GM10248 (cell line): ENCODE measurements at regions not wholly inside any gene's neighbourhood (a gene's known extent, or its start where the extent isn't known, plus 50 kb on each side); places are given as distances from the start of the nearest gene placed in this dataset.

Experiments used
- CTCF ChIA-PET: fragments of 300-600 bp; sonication (Branson Sonifier 250); formaldehyde crosslinking; extraction: SDS; loops from one replicate; lab custom pipeline; 2021; ENCODE audit warnings: antibody characterized with exemption; lab: Yijun Ruan, JAX
- POLR2A ChIA-PET: fragments of 350-650 bp; sonication (Branson Sonifier 250); formaldehyde crosslinking; extraction: SDS; loops from one replicate; lab custom pipeline; 2020; ENCODE audit warnings: antibody characterized with exemption; lab: Yijun Ruan, JAX
- DNase-seq: peaks from one replicate; pipeline ENCODE4 v3.0.0; 2012; ENCODE audit errors: extremely low spot score
- TF ChIP-seq, protein P1 (sequence below): IDR thresholded peaks from 2 replicates; pipeline ENCODE4 v1.5.1; 2012; ENCODE audit warnings: mild to moderate bottlenecking, low read depth; ENCODE audit errors: extremely low read depth, missing control alignments, control extremely low read depth

DNA sequence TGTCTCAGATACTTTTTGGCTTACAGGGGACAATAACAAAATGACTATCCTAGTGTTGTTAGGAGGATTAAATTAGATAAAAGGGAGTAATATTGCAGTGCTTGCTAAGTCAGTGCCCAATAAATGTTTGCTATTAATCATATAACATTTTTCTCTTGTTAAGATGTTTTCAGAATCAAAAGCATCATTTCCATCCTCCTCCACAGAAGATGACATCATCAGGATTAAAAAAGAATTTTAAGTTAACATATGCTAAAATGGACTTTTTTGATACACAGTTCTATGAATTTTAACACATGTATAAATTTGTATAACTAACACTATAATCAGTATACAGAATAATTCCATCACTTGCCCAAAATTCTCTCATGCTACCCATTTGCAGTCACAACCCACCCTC lies 492.6 kb downstream of the GRIN2A start:
- TF ChIP-seq, protein P1, sequence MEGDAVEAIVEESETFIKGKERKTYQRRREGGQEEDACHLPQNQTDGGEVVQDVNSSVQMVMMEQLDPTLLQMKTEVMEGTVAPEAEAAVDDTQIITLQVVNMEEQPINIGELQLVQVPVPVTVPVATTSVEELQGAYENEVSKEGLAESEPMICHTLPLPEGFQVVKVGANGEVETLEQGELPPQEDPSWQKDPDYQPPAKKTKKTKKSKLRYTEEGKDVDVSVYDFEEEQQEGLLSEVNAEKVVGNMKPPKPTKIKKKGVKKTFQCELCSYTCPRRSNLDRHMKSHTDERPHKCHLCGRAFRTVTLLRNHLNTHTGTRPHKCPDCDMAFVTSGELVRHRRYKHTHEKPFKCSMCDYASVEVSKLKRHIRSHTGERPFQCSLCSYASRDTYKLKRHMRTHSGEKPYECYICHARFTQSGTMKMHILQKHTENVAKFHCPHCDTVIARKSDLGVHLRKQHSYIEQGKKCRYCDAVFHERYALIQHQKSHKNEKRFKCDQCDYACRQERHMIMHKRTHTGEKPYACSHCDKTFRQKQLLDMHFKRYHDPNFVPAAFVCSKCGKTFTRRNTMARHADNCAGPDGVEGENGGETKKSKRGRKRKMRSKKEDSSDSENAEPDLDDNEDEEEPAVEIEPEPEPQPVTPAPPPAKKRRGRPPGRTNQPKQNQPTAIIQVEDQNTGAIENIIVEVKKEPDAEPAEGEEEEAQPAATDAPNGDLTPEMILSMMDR = no peak
- POLR2A ChIA-PET = no interaction called here
- DNase-seq = no peak
- CTCF ChIA-PET = no interaction called here

DNA sequence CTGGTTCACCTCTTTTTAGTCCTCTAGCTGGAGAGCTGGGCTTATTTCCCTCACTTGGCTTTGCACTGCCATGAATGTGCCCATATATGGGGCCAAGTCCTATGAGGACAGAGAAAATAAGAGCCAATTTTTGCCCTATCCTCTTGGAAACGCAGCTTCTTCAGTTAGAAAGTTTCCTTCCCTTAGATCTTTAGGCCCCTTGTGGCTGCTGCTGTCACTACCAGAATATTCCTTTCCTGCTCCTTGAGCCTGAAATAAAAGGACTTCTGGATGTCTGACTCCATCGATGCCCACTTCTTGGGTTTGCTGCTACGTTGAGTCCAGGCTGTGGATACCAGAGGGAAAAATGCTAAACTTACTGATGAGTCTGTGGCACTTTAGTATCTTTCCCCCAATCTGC lies 487.1 kb downstream of the GRIN2A start:
- DNase-seq = no peak
- TF ChIP-seq, protein P1 = no peak
- POLR2A ChIA-PET = no interaction called here
- CTCF ChIA-PET = interaction anchor here (1.3 to 1.6 kb wide), 2 partner anchors 10 to 16 kb away, joined by 3 to 4 read pairs; no protein-coding TSS in a partner anchor
